Ishikawa (cell line): ENCODE measurements at regions not wholly inside any gene's neighbourhood (a gene's known extent, or its start where the extent isn't known, plus 50 kb on each side); places are given as distances from the start of the nearest gene placed in this dataset.

ENCODE experiments used
- CEBPB ChIP-seq: IDR thresholded peaks from 2 replicates; pipeline ENCODE4 v1.6.1; 2012
- CREB1 ChIP-seq: IDR thresholded peaks from 2 replicates; pipeline ENCODE4 v1.6.1; 2012; ENCODE audit warnings: low read depth
- EP300 ChIP-seq: IDR thresholded peaks from 2 replicates; pipeline ENCODE4 v1.6.1; 2012; ENCODE audit warnings: borderline replicate concordance
- FOXM1 ChIP-seq: IDR thresholded peaks from 2 replicates; pipeline ENCODE4 v1.6.1; 2012; ENCODE audit warnings: low read depth, borderline replicate concordance
- NFIC ChIP-seq: IDR thresholded peaks from 2 replicates; pipeline ENCODE4 v1.6.1; 2012
- RAD21 ChIP-seq: IDR thresholded peaks from 2 replicates; pipeline ENCODE4 v1.6.1; 2012; ENCODE audit warnings: low read depth
- TAF1 ChIP-seq: IDR thresholded peaks from 2 replicates; pipeline ENCODE4 v1.6.1; 2012; ENCODE audit warnings: low read depth, mild to moderate bottlenecking
- TCF12 ChIP-seq: IDR thresholded peaks from 2 replicates; pipeline ENCODE4 v1.6.1; 2012; ENCODE audit warnings: low read depth
- YY1 ChIP-seq: IDR thresholded peaks from 2 replicates; pipeline ENCODE4 v1.6.1; 2012; ENCODE audit warnings: low read depth
- TF ChIP-seq, protein P1 (sequence below): IDR thresholded peaks from 2 replicates; pipeline ENCODE4 v1.6.1; 2012; ENCODE audit warnings: low read depth, mild to moderate bottlenecking
- TF ChIP-seq, protein P2 (sequence below): IDR thresholded peaks from 2 replicates; pipeline ENCODE4 v1.6.1; 2012
- TF ChIP-seq, protein P3 (sequence below): IDR thresholded peaks from 2 replicates; pipeline ENCODE4 v1.6.1; 2012

DNA sequence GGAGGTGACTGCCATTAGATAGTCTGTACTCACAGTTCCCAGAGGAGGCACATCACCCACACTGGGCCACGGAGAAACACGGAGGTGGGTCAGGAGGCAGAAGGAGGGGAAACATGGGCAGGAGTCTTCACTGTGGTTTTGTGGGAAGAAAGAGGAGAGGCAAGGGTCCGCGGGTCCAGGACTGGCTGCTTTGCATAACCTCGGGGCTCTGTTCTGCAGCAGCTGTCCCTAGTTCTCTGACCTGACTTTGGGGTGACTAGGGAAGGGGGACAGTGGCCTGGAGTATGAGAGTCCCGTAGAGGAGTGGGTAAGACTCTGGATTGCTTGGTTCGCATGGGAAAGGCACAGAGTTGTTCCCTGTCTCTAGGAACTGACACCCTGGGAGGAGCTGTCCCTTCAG is 238.3 kb upstream of the RAB6C start:
- TF ChIP-seq CREB1 (no peak), EP300 (no peak), FOXM1 (no peak), YY1 (no peak), TAF1 (no peak), NFIC (no peak), RAD21 (no peak), CEBPB (no peak), TCF12 (no peak)
- TF ChIP-seq, protein P1, sequence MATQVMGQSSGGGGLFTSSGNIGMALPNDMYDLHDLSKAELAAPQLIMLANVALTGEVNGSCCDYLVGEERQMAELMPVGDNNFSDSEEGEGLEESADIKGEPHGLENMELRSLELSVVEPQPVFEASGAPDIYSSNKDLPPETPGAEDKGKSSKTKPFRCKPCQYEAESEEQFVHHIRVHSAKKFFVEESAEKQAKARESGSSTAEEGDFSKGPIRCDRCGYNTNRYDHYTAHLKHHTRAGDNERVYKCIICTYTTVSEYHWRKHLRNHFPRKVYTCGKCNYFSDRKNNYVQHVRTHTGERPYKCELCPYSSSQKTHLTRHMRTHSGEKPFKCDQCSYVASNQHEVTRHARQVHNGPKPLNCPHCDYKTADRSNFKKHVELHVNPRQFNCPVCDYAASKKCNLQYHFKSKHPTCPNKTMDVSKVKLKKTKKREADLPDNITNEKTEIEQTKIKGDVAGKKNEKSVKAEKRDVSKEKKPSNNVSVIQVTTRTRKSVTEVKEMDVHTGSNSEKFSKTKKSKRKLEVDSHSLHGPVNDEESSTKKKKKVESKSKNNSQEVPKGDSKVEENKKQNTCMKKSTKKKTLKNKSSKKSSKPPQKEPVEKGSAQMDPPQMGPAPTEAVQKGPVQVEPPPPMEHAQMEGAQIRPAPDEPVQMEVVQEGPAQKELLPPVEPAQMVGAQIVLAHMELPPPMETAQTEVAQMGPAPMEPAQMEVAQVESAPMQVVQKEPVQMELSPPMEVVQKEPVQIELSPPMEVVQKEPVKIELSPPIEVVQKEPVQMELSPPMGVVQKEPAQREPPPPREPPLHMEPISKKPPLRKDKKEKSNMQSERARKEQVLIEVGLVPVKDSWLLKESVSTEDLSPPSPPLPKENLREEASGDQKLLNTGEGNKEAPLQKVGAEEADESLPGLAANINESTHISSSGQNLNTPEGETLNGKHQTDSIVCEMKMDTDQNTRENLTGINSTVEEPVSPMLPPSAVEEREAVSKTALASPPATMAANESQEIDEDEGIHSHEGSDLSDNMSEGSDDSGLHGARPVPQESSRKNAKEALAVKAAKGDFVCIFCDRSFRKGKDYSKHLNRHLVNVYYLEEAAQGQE: no peak
- TF ChIP-seq, protein P2, sequence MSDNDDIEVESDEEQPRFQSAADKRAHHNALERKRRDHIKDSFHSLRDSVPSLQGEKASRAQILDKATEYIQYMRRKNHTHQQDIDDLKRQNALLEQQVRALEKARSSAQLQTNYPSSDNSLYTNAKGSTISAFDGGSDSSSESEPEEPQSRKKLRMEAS: no peak
- TF ChIP-seq, protein P3, sequence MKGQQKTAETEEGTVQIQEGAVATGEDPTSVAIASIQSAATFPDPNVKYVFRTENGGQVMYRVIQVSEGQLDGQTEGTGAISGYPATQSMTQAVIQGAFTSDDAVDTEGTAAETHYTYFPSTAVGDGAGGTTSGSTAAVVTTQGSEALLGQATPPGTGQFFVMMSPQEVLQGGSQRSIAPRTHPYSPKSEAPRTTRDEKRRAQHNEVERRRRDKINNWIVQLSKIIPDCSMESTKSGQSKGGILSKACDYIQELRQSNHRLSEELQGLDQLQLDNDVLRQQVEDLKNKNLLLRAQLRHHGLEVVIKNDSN: no peak
